ENCODE measurements at regions not wholly inside any gene's neighbourhood (a gene's known extent, or its start where the extent isn't known, plus 50 kb on each side); places are given as distances from the start of the nearest gene placed in this dataset.

DNA sequence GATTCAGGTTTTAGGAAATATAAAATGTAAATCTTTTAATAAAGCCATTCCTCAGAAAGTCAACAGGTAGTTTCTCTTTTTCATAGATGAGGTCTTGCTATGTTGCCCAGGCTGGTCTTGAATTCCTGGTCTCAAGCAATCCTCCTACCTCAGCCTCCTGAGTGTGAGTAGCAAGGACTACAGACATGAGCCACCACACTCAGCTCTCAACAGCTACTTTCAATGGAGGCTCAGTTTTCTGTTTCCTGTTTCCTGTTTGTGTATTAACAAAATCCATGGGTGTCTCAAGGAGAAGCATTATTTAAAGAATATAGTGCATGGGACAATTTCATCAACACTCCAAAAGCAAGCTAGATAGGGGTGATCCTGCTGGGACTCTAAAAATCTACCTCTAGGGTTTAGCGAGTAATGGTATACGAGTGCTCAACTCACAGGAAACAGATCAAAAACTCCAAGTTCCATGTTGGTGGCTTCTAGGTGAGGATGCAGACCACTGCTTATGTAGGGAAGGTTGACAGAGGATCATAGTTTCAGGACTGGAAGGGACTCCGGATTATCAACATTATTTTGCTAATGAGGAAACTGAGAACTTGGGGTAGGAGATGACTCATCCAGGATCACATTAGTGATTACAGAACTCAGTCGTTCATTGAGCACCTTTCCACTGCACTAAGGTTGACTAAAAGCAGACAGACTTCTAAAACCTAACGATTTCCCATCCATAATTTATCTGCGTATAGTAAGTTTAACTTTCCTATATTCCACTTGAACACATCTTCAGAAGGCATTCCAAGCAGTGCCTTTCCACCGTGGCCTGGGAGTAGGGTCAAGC lies 61.7 kb upstream of the WIPF1 start:
- TF ChIP-seq, protein P1, sequence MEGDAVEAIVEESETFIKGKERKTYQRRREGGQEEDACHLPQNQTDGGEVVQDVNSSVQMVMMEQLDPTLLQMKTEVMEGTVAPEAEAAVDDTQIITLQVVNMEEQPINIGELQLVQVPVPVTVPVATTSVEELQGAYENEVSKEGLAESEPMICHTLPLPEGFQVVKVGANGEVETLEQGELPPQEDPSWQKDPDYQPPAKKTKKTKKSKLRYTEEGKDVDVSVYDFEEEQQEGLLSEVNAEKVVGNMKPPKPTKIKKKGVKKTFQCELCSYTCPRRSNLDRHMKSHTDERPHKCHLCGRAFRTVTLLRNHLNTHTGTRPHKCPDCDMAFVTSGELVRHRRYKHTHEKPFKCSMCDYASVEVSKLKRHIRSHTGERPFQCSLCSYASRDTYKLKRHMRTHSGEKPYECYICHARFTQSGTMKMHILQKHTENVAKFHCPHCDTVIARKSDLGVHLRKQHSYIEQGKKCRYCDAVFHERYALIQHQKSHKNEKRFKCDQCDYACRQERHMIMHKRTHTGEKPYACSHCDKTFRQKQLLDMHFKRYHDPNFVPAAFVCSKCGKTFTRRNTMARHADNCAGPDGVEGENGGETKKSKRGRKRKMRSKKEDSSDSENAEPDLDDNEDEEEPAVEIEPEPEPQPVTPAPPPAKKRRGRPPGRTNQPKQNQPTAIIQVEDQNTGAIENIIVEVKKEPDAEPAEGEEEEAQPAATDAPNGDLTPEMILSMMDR (IDR thresholded peaks at IDR 0.05): no peak
- no peak for TF ChIP-seq POLR2A (IDR thresholded peaks at IDR 0.05)

Data from esophagus squamous epithelium (tissue), 4 donors.